PFSK-1 (cell line): ENCODE measurements at regions not wholly inside any gene's neighbourhood (a gene's known extent, or its start where the extent isn't known, plus 50 kb on each side); places are given as distances from the start of the nearest gene placed in this dataset.

ENCODE experiments used
- FOXP2 ChIP-seq: optimal IDR thresholded peaks from 2 replicates; pipeline ENCODE3; 2011; ENCODE audit warnings: borderline replicate concordance, control low read depth, inconsistent platforms; ENCODE audit not compliant: insufficient read depth; ENCODE audit errors: extremely low read length, extremely low read depth
- POLR2AphosphoS5 ChIP-seq: IDR thresholded peaks from 2 replicates; pipeline ENCODE4 v1.6.1; 2012; ENCODE audit warnings: low read depth, mild to moderate bottlenecking, control low read depth, low read length, moderate library complexity
- SIN3A ChIP-seq: IDR thresholded peaks from 2 replicates; pipeline ENCODE4 v1.6.1; 2012; ENCODE audit warnings: mild to moderate bottlenecking, low read length, moderate library complexity, borderline replicate concordance; ENCODE audit not compliant: insufficient read depth
- TAF1 ChIP-seq: IDR thresholded peaks from 2 replicates; pipeline ENCODE4 v1.6.1; 2012; ENCODE audit warnings: low read length, control low read depth, borderline replicate concordance; ENCODE audit not compliant: insufficient read depth
- TF ChIP-seq, protein P1 (sequence below), 2 experiments: IDR thresholded peaks; 2 replicates each; pipeline versions ENCODE4 v1.6.1 to v1.8.0; 2011 to 2012; ENCODE audit warnings: low read depth in 2 of 2, low read length in 2 of 2, control low read depth in 1 of 2, inconsistent platforms in 1 of 2, mild to moderate bottlenecking in 1 of 2, moderate library complexity in 1 of 2; ENCODE audit not compliant: insufficient read depth in 1 of 2

DNA sequence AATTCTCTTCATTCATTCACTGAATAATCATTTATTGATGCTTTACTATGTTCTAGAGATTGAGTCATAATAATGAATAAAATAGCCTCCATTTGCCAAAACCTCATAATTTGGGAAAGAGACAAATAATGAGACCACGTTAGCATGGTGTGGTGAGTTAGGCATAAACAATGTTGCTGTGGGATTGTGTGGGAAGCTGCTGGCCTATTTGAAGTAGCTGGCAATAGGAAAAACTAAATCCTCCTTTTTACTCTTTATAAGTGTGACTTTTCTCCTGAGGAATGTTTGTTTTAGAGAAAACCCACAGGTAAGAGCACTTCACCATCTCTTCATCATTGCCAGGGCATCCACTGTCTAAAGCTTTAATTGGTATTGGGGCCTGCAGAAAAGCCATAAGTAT is 95.3 kb downstream of the AREG start:
- TF ChIP-seq, protein P1, sequence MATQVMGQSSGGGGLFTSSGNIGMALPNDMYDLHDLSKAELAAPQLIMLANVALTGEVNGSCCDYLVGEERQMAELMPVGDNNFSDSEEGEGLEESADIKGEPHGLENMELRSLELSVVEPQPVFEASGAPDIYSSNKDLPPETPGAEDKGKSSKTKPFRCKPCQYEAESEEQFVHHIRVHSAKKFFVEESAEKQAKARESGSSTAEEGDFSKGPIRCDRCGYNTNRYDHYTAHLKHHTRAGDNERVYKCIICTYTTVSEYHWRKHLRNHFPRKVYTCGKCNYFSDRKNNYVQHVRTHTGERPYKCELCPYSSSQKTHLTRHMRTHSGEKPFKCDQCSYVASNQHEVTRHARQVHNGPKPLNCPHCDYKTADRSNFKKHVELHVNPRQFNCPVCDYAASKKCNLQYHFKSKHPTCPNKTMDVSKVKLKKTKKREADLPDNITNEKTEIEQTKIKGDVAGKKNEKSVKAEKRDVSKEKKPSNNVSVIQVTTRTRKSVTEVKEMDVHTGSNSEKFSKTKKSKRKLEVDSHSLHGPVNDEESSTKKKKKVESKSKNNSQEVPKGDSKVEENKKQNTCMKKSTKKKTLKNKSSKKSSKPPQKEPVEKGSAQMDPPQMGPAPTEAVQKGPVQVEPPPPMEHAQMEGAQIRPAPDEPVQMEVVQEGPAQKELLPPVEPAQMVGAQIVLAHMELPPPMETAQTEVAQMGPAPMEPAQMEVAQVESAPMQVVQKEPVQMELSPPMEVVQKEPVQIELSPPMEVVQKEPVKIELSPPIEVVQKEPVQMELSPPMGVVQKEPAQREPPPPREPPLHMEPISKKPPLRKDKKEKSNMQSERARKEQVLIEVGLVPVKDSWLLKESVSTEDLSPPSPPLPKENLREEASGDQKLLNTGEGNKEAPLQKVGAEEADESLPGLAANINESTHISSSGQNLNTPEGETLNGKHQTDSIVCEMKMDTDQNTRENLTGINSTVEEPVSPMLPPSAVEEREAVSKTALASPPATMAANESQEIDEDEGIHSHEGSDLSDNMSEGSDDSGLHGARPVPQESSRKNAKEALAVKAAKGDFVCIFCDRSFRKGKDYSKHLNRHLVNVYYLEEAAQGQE (IDR thresholded peaks at IDR 0.05; ENCODE audit: insufficient read depth in 1 of 2, low read depth in 2 of 2, low read length in 2 of 2) = no peak
- TF ChIP-seq POLR2AphosphoS5 (no peak), FOXP2 (no peak), TAF1 (no peak), SIN3A (no peak)
